Mammary epithelial cell (primary cell): ENCODE measurements at regions not wholly inside any gene's neighbourhood (a gene's known extent, or its start where the extent isn't known, plus 50 kb on each side); places are given as distances from the start of the nearest gene placed in this dataset.

Source experiments
- EZH2 ChIP-seq: IDR thresholded peaks from 2 replicates; pipeline ENCODE4 v1.6.1; 2012; ENCODE audit warnings: low read length, inconsistent platforms, borderline replicate concordance
- TF ChIP-seq, protein P1 (sequence below), 2 donors: IDR thresholded peaks in 1 of 2; conservative IDR thresholded peaks in 1 of 2; 2 replicates each; pipeline ENCODE4 v1.5.1; 2011 to 2012; ENCODE audit warnings: inconsistent platforms in 2 of 2, low read length in 2 of 2, mild to moderate bottlenecking in 2 of 2, control low read depth in 1 of 2, low read depth in 1 of 2; ENCODE audit not compliant: insufficient read depth in 1 of 2; ENCODE audit errors: extremely low read depth in 1 of 2

DNA sequence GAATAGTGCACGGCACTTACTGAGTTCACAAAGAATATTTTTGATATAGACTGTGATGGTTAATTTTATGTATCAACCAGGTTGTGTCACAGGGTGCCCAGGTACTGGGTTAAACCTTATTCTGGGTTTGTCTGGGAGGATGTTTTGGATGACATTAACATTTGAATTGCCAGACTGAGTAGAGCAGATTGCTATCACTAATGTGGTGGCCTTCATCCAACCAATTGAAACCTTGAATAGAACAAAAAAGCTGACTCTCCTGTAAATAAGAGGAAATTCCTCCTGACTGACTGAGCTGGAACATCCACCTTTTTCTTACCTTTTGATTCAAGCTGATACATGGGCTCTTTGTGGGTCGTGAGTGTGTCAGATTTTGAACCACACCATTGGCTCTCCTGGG, 1424.4 kb upstream of the MIR17HG start:
- TF ChIP-seq, protein P1, sequence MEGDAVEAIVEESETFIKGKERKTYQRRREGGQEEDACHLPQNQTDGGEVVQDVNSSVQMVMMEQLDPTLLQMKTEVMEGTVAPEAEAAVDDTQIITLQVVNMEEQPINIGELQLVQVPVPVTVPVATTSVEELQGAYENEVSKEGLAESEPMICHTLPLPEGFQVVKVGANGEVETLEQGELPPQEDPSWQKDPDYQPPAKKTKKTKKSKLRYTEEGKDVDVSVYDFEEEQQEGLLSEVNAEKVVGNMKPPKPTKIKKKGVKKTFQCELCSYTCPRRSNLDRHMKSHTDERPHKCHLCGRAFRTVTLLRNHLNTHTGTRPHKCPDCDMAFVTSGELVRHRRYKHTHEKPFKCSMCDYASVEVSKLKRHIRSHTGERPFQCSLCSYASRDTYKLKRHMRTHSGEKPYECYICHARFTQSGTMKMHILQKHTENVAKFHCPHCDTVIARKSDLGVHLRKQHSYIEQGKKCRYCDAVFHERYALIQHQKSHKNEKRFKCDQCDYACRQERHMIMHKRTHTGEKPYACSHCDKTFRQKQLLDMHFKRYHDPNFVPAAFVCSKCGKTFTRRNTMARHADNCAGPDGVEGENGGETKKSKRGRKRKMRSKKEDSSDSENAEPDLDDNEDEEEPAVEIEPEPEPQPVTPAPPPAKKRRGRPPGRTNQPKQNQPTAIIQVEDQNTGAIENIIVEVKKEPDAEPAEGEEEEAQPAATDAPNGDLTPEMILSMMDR (conservative IDR thresholded peaks at IDR 0.05 in 1 of 2, IDR thresholded peaks at IDR 0.05 in 1 of 2; ENCODE audit: extremely low read depth in 1 of 2, insufficient read depth in 1 of 2, low read depth in 1 of 2, low read length in 2 of 2), result no peak
- no peak for TF ChIP-seq EZH2
